Stromal cell of bone marrow (primary cell): ENCODE measurements at regions not wholly inside any gene's neighbourhood (a gene's known extent, or its start where the extent isn't known, plus 50 kb on each side); places are given as distances from the start of the nearest gene placed in this dataset.

Experiments
- DNase-seq: peaks from one replicate; pipeline ENCODE4 v3.0.0-alpha.2; 2012; ENCODE audit warnings: low read depth

GRCh38 chr14:98889836-98890185 is 382.2 kb downstream of the BCL11B start:
- DNase-seq: no peak

- DNase-seq: no peak
These were observed 381.2 kb downstream of the BCL11B start for GRCh38 chr14:98890556-98891340.

GRCh38 chr14:98893675-98894074 is 378.3 kb downstream of the BCL11B start:
- DNase-seq: no peak

- no peak for DNase-seq
These were observed 377.4 kb downstream of the BCL11B start for GRCh38 chr14:98894600-98894999.

GRCh38 chr14:98896449-98896848 is 375.5 kb downstream of the BCL11B start:
- DNase-seq: no peak

- DNase-seq: no peak
These were observed 374.2 kb downstream of the BCL11B start for GRCh38 chr14:98897605-98898309.

- DNase-seq: no peak
These were observed 372.6 kb downstream of the BCL11B start for GRCh38 chr14:98899441-98899840.

GRCh38 chr14:98900236-98900635 is 371.8 kb downstream of the BCL11B start:
- no peak for DNase-seq

GRCh38 chr14:98900798-98901197 is 371.2 kb downstream of the BCL11B start:
- no peak for DNase-seq

- no peak for DNase-seq
These were observed 370.3 kb downstream of the BCL11B start for GRCh38 chr14:98901511-98902205.

GRCh38 chr14:98903371-98903770 is 368.6 kb downstream of the BCL11B start:
- DNase-seq: no peak

- DNase-seq: no peak
These were observed 367.3 kb downstream of the BCL11B start for GRCh38 chr14:98904677-98905076.

GRCh38 chr14:98906123-98906995 is 365.6 kb downstream of the BCL11B start:
- DNase-seq: no peak

- DNase-seq: no peak
These were observed 364.7 kb downstream of the BCL11B start for GRCh38 chr14:98907271-98907670.

- DNase-seq: no peak
These were observed 363.9 kb downstream of the BCL11B start for GRCh38 chr14:98908050-98908449.

- DNase-seq: peak; percentile 6
These were observed 362.6 kb downstream of the BCL11B start for GRCh38 chr14:98909251-98909944.

GRCh38 chr14:98910061-98910460 is 361.9 kb downstream of the BCL11B start:
- no peak for DNase-seq

GRCh38 chr14:98912655-98913054 is 359.3 kb downstream of the BCL11B start:
- DNase-seq: no peak

- DNase-seq: no peak
These were observed 357.9 kb downstream of the BCL11B start for GRCh38 chr14:98913967-98914650.

GRCh38 chr14:98914942-98915341 is 357.1 kb downstream of the BCL11B start:
- DNase-seq: no peak

GRCh38 chr14:98915625-98916024 is 356.4 kb downstream of the BCL11B start:
- no peak for DNase-seq
